Keratinocyte (primary cell): ENCODE measurements at regions not wholly inside any gene's neighbourhood (a gene's known extent, or its start where the extent isn't known, plus 50 kb on each side); places are given as distances from the start of the nearest gene placed in this dataset.

ENCODE experiments used
- EZH2 ChIP-seq: IDR thresholded peaks from one replicate; pipeline ENCODE4 v1.6.1; 2012; ENCODE audit warnings: inconsistent platforms, mild to moderate bottlenecking, low read length, moderate library complexity
- TF ChIP-seq, protein P1 (sequence below), 3 experiments: IDR thresholded peaks in 1 of 3; conservative IDR thresholded peaks in 1 of 3; optimal IDR thresholded peaks in 1 of 3; 2 replicates in 2 of 3; 3 replicates in 1 of 3; pipeline versions ENCODE3 to v1.5.1; 2011; ENCODE audit warnings: low read length in 3 of 3, mild to moderate bottlenecking in 3 of 3, moderate library complexity in 2 of 3, control low read depth in 1 of 3, inconsistent platforms in 1 of 3; ENCODE audit not compliant: insufficient read depth in 2 of 3; ENCODE audit errors: extremely low read depth in 1 of 3

- TF ChIP-seq, protein P1, sequence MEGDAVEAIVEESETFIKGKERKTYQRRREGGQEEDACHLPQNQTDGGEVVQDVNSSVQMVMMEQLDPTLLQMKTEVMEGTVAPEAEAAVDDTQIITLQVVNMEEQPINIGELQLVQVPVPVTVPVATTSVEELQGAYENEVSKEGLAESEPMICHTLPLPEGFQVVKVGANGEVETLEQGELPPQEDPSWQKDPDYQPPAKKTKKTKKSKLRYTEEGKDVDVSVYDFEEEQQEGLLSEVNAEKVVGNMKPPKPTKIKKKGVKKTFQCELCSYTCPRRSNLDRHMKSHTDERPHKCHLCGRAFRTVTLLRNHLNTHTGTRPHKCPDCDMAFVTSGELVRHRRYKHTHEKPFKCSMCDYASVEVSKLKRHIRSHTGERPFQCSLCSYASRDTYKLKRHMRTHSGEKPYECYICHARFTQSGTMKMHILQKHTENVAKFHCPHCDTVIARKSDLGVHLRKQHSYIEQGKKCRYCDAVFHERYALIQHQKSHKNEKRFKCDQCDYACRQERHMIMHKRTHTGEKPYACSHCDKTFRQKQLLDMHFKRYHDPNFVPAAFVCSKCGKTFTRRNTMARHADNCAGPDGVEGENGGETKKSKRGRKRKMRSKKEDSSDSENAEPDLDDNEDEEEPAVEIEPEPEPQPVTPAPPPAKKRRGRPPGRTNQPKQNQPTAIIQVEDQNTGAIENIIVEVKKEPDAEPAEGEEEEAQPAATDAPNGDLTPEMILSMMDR (optimal IDR thresholded peaks at IDR 0.05 in 1 of 3, IDR thresholded peaks at IDR 0.05 in 1 of 3, conservative IDR thresholded peaks at IDR 0.05 in 1 of 3; ENCODE audit: extremely low read depth in 1 of 3, insufficient read depth in 2 of 3, low read length in 3 of 3): no peak
- no peak for TF ChIP-seq EZH2
Observed at GRCh38 chr1:194296201-194296600, 1109.8 kb upstream of the B3GALT2 start.
